ENCODE measurements at regions not wholly inside any gene's neighbourhood (a gene's known extent, or its start where the extent isn't known, plus 50 kb on each side); places are given as distances from the start of the nearest gene placed in this dataset.

DNA sequence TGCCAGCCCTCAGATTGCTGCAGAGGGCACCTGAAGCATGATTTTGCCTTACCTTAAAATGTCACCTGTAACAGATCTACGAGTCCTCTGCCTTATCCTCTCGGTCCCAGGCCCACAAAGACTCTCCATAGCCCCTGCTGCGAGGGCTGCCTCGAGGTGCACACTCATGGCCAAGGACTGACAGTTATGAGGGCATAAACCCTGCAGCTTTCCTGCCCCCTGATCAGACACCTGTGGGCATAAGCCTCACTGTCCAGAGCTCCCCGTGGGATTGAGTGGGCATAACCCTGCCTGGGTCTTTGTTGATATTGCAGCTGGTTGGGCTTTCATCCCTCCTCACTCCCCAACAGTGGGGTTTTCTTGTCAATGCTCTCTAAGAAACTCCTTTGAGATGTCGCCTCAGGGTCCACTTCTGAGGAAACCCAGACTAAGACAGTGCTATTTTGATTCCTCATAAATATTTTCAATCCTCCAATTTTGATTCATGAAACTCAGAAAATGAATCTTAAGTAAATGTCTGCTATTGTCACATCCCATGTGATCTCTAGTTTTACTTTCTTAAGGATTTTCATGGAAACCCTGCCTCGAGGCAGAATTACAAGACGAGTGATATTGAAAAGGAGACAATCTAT, 108.5 kb upstream of the NCK2 start (continued):
- TF ChIP-seq, protein P1, sequence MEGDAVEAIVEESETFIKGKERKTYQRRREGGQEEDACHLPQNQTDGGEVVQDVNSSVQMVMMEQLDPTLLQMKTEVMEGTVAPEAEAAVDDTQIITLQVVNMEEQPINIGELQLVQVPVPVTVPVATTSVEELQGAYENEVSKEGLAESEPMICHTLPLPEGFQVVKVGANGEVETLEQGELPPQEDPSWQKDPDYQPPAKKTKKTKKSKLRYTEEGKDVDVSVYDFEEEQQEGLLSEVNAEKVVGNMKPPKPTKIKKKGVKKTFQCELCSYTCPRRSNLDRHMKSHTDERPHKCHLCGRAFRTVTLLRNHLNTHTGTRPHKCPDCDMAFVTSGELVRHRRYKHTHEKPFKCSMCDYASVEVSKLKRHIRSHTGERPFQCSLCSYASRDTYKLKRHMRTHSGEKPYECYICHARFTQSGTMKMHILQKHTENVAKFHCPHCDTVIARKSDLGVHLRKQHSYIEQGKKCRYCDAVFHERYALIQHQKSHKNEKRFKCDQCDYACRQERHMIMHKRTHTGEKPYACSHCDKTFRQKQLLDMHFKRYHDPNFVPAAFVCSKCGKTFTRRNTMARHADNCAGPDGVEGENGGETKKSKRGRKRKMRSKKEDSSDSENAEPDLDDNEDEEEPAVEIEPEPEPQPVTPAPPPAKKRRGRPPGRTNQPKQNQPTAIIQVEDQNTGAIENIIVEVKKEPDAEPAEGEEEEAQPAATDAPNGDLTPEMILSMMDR (IDR thresholded peaks at IDR 0.05), result no peak
- TF ChIP-seq EZH2phosphoT487 (IDR thresholded peaks at IDR 0.05; ENCODE audit: borderline replicate concordance, low read depth) (no peak), RXRA (IDR thresholded peaks at IDR 0.05; ENCODE audit: borderline replicate concordance, low read depth) (no peak), FOXM1 (IDR thresholded peaks at IDR 0.05; ENCODE audit: low read depth) (no peak), RAD21 (IDR thresholded peaks at IDR 0.05; ENCODE audit: low read length) (no peak), TEAD4 (IDR thresholded peaks at IDR 0.05; ENCODE audit: borderline replicate concordance, insufficient read depth) (no peak), POLR2AphosphoS5 (IDR thresholded peaks at IDR 0.05; ENCODE audit: low read depth, low read length) (no peak), CHD2 (IDR thresholded peaks at IDR 0.05; ENCODE audit: low read length, partially characterized antibody) (no peak)

DNA sequence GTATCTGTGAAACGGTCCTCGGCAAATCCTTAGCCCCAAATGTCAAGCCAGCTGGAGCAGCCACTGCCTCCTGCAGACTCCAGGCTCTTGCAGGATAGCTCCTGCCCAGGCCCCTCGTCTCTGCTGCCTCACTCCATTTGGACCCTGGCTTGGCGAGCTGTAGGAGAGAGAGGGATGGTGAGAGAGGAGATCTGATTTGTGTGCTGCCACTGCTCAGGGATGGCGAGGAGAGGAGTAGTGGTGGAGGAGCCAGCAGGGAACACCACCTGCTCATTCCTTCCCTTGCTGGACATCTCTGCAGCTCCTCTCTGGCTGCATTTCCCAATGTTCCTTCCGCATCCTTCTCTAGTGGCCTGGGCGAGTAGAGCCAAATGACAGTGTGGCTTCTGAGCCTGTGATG, 109.1 kb upstream of the NCK2 start:
- Histone ChIP-seq H3K27ac (ENCODE audit: low read depth in 2 of 2, low read length in 1 of 2) (no peak overlapping the region), H3K4me3 (ENCODE audit: low read depth in 2 of 2, low read length in 1 of 2) (no peak overlapping the region), H3F3A (replicated peaks; ENCODE audit: insufficient read depth) (no peaks in the 10 kb centered on the region), H4K20me1 (ENCODE audit: insufficient read depth) (no peaks in the 10 kb centered on the region), H3K9ac (no peak overlapping the region), H3K9me2 (no peaks in the 10 kb centered on the region), H3K4me1 (ENCODE audit: control insufficient read depth in 1 of 2, insufficient read depth in 2 of 2, low read depth in 1 of 2, low read length in 1 of 2) (no peaks in the 10 kb centered on the region; a peak in 1 of 4 replicates), H3K27me3 (ENCODE audit: insufficient read depth) (no peaks in the 10 kb centered on the region), H3K9me3 (no peaks in the 10 kb centered on the region), H3K79me2 (ENCODE audit: insufficient read depth) (no peaks in the 10 kb centered on the region), H3K36me3 (replicated peaks in 1 of 2; ENCODE audit: control insufficient read depth in 1 of 2, insufficient read depth in 2 of 2, low read length in 1 of 2) (no peaks in the 10 kb centered on the region), H2AFZ (ENCODE audit: low read depth) (no peak overlapping the region), H3K4me2 (no peak overlapping the region)
- WGBS (ENCODE audit: low lambda C conversion rate), result 44% methylated on average over 7 of the region's 7 CpGs
- ChIA-PET CTCF (interaction anchor here (0.8 kb wide), 1 partner anchor 14 kb away, joined by 3 read pairs; no protein-coding TSS in a partner anchor), POLR2A (no interaction called here)
- TF ChIP-seq TCF12 (IDR thresholded peaks at IDR 0.05), result no peak
- TF ChIP-seq GABPA (IDR thresholded peaks at IDR 0.05; ENCODE audit: low read depth), result no peak
- TF ChIP-seq YY1 (IDR thresholded peaks at IDR 0.05; ENCODE audit: low read depth), result no peak
- DNase-seq, result no peak

DNA sequence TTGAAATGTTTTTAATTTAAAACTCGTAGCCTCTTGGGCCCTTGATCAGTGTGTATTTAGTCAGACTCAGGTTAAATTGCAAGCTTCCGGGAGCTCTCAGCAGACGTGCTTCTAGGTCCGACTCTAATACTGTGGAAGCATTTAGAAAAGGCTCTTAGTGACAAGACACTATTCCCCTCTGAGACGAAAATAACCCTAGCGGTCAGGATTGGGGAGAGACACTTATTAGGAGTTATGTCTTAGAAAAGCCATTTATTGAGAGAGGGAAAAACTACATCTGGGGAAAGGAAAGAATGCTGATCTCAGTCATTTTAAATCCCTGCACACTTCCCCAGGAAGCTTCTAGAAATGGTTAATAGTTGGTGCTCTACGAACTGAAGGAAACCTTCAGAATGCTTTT, 110.5 kb upstream of the NCK2 start:
- Histone ChIP-seq H3F3A (replicated peaks; ENCODE audit: insufficient read depth) (no peaks in the 10 kb centered on the region), H3K4me2 (no peak overlapping the region), H3K36me3 (replicated peaks in 1 of 2; ENCODE audit: control insufficient read depth in 1 of 2, insufficient read depth in 2 of 2, low read length in 1 of 2) (no peaks in the 10 kb centered on the region), H3K9ac (no peak overlapping the region), H3K27me3 (ENCODE audit: insufficient read depth) (no peaks in the 10 kb centered on the region), H3K4me1 (ENCODE audit: control insufficient read depth in 1 of 2, insufficient read depth in 2 of 2, low read depth in 1 of 2, low read length in 1 of 2) (no peaks in the 10 kb centered on the region), H3K27ac (ENCODE audit: low read depth in 2 of 2, low read length in 1 of 2) (no peak overlapping the region), H3K4me3 (ENCODE audit: low read depth in 2 of 2, low read length in 1 of 2) (no peak overlapping the region), H2AFZ (ENCODE audit: low read depth) (no peak overlapping the region), H3K9me2 (no peaks in the 10 kb centered on the region), H4K20me1 (ENCODE audit: insufficient read depth) (no peaks in the 10 kb centered on the region), H3K79me2 (ENCODE audit: insufficient read depth) (no peaks in the 10 kb centered on the region), H3K9me3 (no peaks in the 10 kb centered on the region)
- no peak for TF ChIP-seq TCF12 (IDR thresholded peaks at IDR 0.05)
- WGBS (ENCODE audit: low lambda C conversion rate), result 44% methylated on average over 7 of the region's 7 CpGs
- ChIA-PET CTCF (no interaction called here), POLR2A (no interaction called here)
- no peak for DNase-seq

All from SK-N-SH (cell line).